GM19438 (cell line): ENCODE measurements at regions not wholly inside any gene's neighbourhood (a gene's known extent, or its start where the extent isn't known, plus 50 kb on each side); places are given as distances from the start of the nearest gene placed in this dataset.
"Not testable (repeated sequence)": the region's sequence is repeated elsewhere in the genome, so short reads cannot be mapped to it uniquely, and the experiment has no call there.

Source experiments
- ATAC-seq: cut with Tn5 transposase; IDR thresholded peaks from one replicate; pipeline ENCODE4 v1.9.1; 2021; ENCODE audit warnings: low read depth; ENCODE audit not compliant: unreplicated experiment

- ATAC-seq: no peak
These were observed 105.4 kb upstream of the ANKRD28 start for GRCh38 chr3:15903164-15903563.

GRCh38 chr3:15903759-15904720 is 106.3 kb upstream of the ANKRD28 start:
- no peak for ATAC-seq

GRCh38 chr3:15905041-15905440 is 107.3 kb upstream of the ANKRD28 start:
- no peak for ATAC-seq

GRCh38 chr3:15907403-15907802 is 109.6 kb upstream of the ANKRD28 start:
- not testable (repeated sequence) for ATAC-seq

- ATAC-seq: no peak
These were observed 121.2 kb upstream of the ANKRD28 start for GRCh38 chr3:15918988-15919387.

GRCh38 chr3:15919971-15920370 is 122.2 kb upstream of the ANKRD28 start:
- no peak for ATAC-seq

GRCh38 chr3:15923640-15924405 is 126.0 kb upstream of the ANKRD28 start:
- ATAC-seq: no peak

GRCh38 chr3:15924914-15925313 is 127.1 kb upstream of the ANKRD28 start:
- no peak for ATAC-seq

- no peak for ATAC-seq
These were observed 129.1 kb upstream of the ANKRD28 start for GRCh38 chr3:15926871-15927270.

- no peak for ATAC-seq
These were observed 130.2 kb upstream of the ANKRD28 start for GRCh38 chr3:15927969-15928368.

GRCh38 chr3:15929944-15930571 is 132.3 kb upstream of the ANKRD28 start:
- no peak for ATAC-seq

- no peak for ATAC-seq
These were observed 134.8 kb upstream of the ANKRD28 start for GRCh38 chr3:15932348-15933300.

- ATAC-seq: no peak
These were observed 135.8 kb upstream of the ANKRD28 start for GRCh38 chr3:15933439-15934139.

- ATAC-seq: no peak
These were observed 136.8 kb upstream of the ANKRD28 start for GRCh38 chr3:15934389-15935195.

GRCh38 chr3:15936312-15936711 is 138.5 kb upstream of the ANKRD28 start:
- ATAC-seq: no peak

- ATAC-seq: no peak
These were observed 142.9 kb upstream of the ANKRD28 start for GRCh38 chr3:15940641-15941040.

- ATAC-seq: not testable (repeated sequence)
These were observed 143.7 kb upstream of the ANKRD28 start for GRCh38 chr3:15941457-15941856.

- ATAC-seq: no peak
These were observed 144.2 kb upstream of the ANKRD28 start for GRCh38 chr3:15941958-15942357.

- ATAC-seq: no peak
These were observed 144.7 kb upstream of the ANKRD28 start for GRCh38 chr3:15942462-15942861.
